Activated T-cell treated with anti-CD3 and anti-CD28 coated beads, Interleukin-2, amount 50 U/mL, for 4 hours (primary cell): ENCODE measurements at regions not wholly inside any gene's neighbourhood (a gene's known extent, or its start where the extent isn't known, plus 50 kb on each side); places are given as distances from the start of the nearest gene placed in this dataset.

Experiments used
- ATAC-seq, 2 donors: fragments of 200-7000 bp; cut with Tn5 transposase; one replicate each; pipeline ENCODE4 v1.10.0; 2021
- DNase-seq: peaks from one replicate; pipeline ENCODE4 v3.0.0-alpha.2; 2020
- H3K27me3 Mint-ChIP-seq: one replicate; pipeline ENCODE4 v1.8.0; 2021; ENCODE audit warnings: low read depth, mixed read lengths
- H3K36me3 Mint-ChIP-seq: one replicate; pipeline ENCODE4 v1.8.0; 2022; ENCODE audit warnings: mixed read lengths; ENCODE audit not compliant: insufficient read depth
- H3K4me1 Mint-ChIP-seq: one replicate; pipeline ENCODE4 v1.8.0; 2021; ENCODE audit warnings: low read depth, mixed read lengths
- H3K4me3 Mint-ChIP-seq: one replicate; pipeline ENCODE4 v1.8.0; 2021; ENCODE audit warnings: mild to moderate bottlenecking, moderate library complexity, mixed read lengths
- H3K9me3 Mint-ChIP-seq: one replicate; pipeline ENCODE4 v1.8.0; 2021; ENCODE audit warnings: mixed read lengths

DNA sequence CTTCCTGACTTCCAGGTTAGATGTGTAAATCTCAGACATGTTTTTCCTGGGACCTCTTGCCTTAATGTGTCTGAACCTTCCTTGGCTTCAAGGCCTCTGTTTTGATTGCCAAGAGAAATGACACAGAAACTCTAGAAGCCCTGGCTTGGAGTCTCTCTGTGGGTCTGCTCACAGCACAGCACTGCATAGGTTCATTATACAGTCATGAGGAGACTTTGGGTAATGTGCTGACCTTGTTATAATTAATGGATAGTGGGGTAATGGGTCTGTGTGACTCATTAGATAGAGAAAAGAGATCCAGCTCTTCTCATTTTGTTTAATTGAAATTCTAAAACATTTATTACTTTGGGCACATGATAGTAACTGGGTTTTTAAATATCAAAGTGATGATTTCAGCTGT lies 175.8 kb upstream of the GLRA1 start:
- Mint-ChIP-seq H3K9me3 (peaks cover 13% of the 10 kb centered on the region), H3K4me3 (no peak overlapping the region), H3K27me3 (no peaks in the 10 kb centered on the region), H3K4me1 (peaks cover 7% of the 10 kb centered on the region), H3K36me3 (no peaks in the 10 kb centered on the region)
- DNase-seq (no peak), ATAC-seq (no peak)

GRCh38 chr5:152097128-152097527 lies 172.5 kb upstream of the GLRA1 start:
- peaks cover 7% of the 10 kb centered on the region for H3K4me1 Mint-ChIP-seq
- H3K9me3 Mint-ChIP-seq = no peaks in the 10 kb centered on the region
- ATAC-seq = peak in 1 of 2 donors; percentile 46
- no peak for DNase-seq
- H3K27me3 Mint-ChIP-seq = no peaks in the 10 kb centered on the region
- H3K4me3 Mint-ChIP-seq = no peak overlapping the region
- H3K36me3 Mint-ChIP-seq = no peaks in the 10 kb centered on the region

DNA sequence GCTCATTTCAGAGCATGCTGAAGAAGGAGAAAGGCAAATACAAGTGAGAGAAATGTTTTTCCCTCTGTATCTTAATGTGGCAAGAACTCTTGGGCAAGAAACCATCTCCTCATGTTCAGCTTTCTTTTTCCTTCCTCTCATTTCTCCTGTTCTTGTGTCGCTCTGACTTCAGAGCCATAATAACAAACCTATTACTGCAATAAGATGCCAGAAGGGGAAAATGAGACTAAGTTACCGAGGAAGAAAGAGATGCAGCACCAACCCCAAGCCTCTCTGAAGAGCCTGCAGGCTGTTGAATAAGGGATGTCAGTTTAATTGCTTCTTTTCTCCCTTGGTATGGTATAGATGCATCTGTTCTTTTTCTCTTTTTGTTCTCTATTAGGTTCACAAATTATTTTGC lies 170.1 kb upstream of the GLRA1 start:
- Mint-ChIP-seq H3K4me3 (no peak overlapping the region), H3K36me3 (no peaks in the 10 kb centered on the region), H3K27me3 (no peaks in the 10 kb centered on the region), H3K4me1 (peaks cover 9% of the 10 kb centered on the region), H3K9me3 (no peaks in the 10 kb centered on the region)
- ATAC-seq = no peak
- no peak for DNase-seq

GRCh38 chr5:152094060-152094459 lies 169.4 kb upstream of the GLRA1 start:
- H3K36me3 Mint-ChIP-seq = no peaks in the 10 kb centered on the region
- H3K4me1 Mint-ChIP-seq = peaks cover 9% of the 10 kb centered on the region
- H3K27me3 Mint-ChIP-seq = no peaks in the 10 kb centered on the region
- no peak for DNase-seq
- H3K4me3 Mint-ChIP-seq = no peak overlapping the region
- H3K9me3 Mint-ChIP-seq = no peaks in the 10 kb centered on the region
- no peak for ATAC-seq

DNA sequence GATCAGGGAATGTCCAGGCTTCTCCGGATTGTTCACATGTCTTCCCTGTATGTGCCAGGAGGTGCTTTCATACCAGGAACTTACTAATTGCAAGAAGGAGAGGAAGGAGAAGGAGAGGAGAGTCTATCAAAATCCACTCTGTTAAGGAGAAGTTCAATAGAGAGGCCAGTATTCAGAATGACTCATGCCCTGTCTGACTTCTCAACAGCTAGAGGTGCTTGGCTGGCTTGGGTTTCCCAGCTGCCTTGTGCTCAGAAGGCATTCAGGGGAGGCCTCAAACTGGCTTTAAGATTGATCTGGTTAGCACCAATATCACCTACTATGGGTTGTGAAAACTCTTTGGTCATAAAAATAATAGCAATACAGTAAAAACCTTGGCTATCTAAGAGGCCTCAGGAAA lies 167.9 kb upstream of the GLRA1 start:
- no peak for DNase-seq
- Mint-ChIP-seq H3K27me3 (no peaks in the 10 kb centered on the region), H3K4me3 (no peak overlapping the region), H3K9me3 (no peaks in the 10 kb centered on the region), H3K4me1 (peaks cover 8% of the 10 kb centered on the region), H3K36me3 (no peaks in the 10 kb centered on the region)
- no peak for ATAC-seq

- no peak for DNase-seq
- Mint-ChIP-seq H3K4me3 (no peak overlapping the region), H3K36me3 (no peaks in the 10 kb centered on the region), H3K9me3 (no peaks in the 10 kb centered on the region), H3K4me1 (peaks cover 2% of the 10 kb centered on the region), H3K27me3 (no peaks in the 10 kb centered on the region)
- ATAC-seq = no peak
These were observed 165.0 kb upstream of the GLRA1 start for GRCh38 chr5:152089644-152090043.

- ATAC-seq (no peak), DNase-seq (no peak)
- Mint-ChIP-seq H3K4me1 (peaks cover 2% of the 10 kb centered on the region), H3K27me3 (no peaks in the 10 kb centered on the region), H3K9me3 (no peaks in the 10 kb centered on the region), H3K4me3 (no peak overlapping the region), H3K36me3 (no peaks in the 10 kb centered on the region)
These were observed 162.0 kb upstream of the GLRA1 start for GRCh38 chr5:152086668-152087067.

GRCh38 chr5:152084476-152084875 lies 159.8 kb upstream of the GLRA1 start:
- no peaks in the 10 kb centered on the region for H3K27me3 Mint-ChIP-seq
- no peak for ATAC-seq
- H3K36me3 Mint-ChIP-seq = no peaks in the 10 kb centered on the region

GRCh38 chr5:152083231-152083630 lies 158.6 kb upstream of the GLRA1 start:
- no peak for DNase-seq
- no peak overlapping the region for H3K4me3 Mint-ChIP-seq
- H3K36me3 Mint-ChIP-seq = no peaks in the 10 kb centered on the region
- H3K4me1 Mint-ChIP-seq = no peaks in the 10 kb centered on the region
- H3K27me3 Mint-ChIP-seq = no peaks in the 10 kb centered on the region
- no peaks in the 10 kb centered on the region for H3K9me3 Mint-ChIP-seq
- ATAC-seq = no peak

More at GRCh38 chr5:152084476-152084875, 159.8 kb upstream of the GLRA1 start:
- Mint-ChIP-seq H3K9me3 (no peaks in the 10 kb centered on the region), H3K4me3 (no peak overlapping the region), H3K4me1 (no peaks in the 10 kb centered on the region)
- no peak for DNase-seq

- Mint-ChIP-seq H3K27me3 (peaks cover 3% of the 10 kb centered on the region), H3K9me3 (no peaks in the 10 kb centered on the region), H3K4me1 (no peaks in the 10 kb centered on the region), H3K4me3 (no peak overlapping the region), H3K36me3 (no peaks in the 10 kb centered on the region)
- DNase-seq (no peak), ATAC-seq (no peak)
These were observed 147.4 kb upstream of the GLRA1 start for GRCh38 chr5:152072091-152072490.

- DNase-seq = no peak
- Mint-ChIP-seq H3K36me3 (no peaks in the 10 kb centered on the region), H3K9me3 (no peaks in the 10 kb centered on the region), H3K27me3 (no peaks in the 10 kb centered on the region), H3K4me3 (no peak overlapping the region), H3K4me1 (no peaks in the 10 kb centered on the region)
- no peak for ATAC-seq
These were observed 145.9 kb upstream of the GLRA1 start for GRCh38 chr5:152070591-152070990.

DNA sequence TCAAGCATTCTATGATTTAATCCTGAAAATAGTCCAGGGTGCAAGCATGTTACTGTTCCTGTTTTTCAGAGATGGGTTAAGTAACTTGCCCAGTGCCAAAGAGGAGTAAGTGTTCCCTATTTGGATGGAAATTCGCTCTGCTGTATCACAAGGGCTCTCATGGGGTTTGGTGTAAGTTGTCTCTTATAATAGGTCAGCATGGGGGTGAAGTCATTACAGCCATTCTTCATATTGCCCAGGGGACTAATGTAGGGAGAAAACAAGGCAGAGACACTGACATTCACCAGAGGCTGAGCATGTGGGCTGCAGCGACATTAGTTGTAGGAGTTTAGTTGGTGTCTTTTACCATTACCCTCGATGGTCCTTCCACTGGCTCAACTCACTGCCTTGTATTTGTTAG lies 142.1 kb upstream of the GLRA1 start:
- Mint-ChIP-seq H3K27me3 (no peaks in the 10 kb centered on the region), H3K36me3 (no peaks in the 10 kb centered on the region), H3K4me1 (no peaks in the 10 kb centered on the region), H3K9me3 (no peaks in the 10 kb centered on the region), H3K4me3 (no peak overlapping the region)
- DNase-seq (no peak), ATAC-seq (no peak)

- no peaks in the 10 kb centered on the region for H3K9me3 Mint-ChIP-seq
- ATAC-seq = no peak
- no peak for DNase-seq
- H3K4me3 Mint-ChIP-seq = no peak overlapping the region
- peaks cover 3% of the 10 kb centered on the region for H3K4me1 Mint-ChIP-seq
- H3K27me3 Mint-ChIP-seq = no peaks in the 10 kb centered on the region
- no peaks in the 10 kb centered on the region for H3K36me3 Mint-ChIP-seq
These were observed 138.4 kb upstream of the GLRA1 start for GRCh38 chr5:152063004-152063403.

GRCh38 chr5:152061095-152061494 lies 136.4 kb upstream of the GLRA1 start:
- Mint-ChIP-seq H3K4me3 (no peak overlapping the region), H3K36me3 (no peaks in the 10 kb centered on the region), H3K4me1 (peaks cover 3% of the 10 kb centered on the region), H3K27me3 (no peaks in the 10 kb centered on the region), H3K9me3 (no peaks in the 10 kb centered on the region)
- ATAC-seq (no peak), DNase-seq (no peak)

- H3K4me3 Mint-ChIP-seq = no peak overlapping the region
- DNase-seq (no peak), ATAC-seq (no peak)
- peaks cover 3% of the 10 kb centered on the region for H3K4me1 Mint-ChIP-seq
- no peaks in the 10 kb centered on the region for H3K9me3 Mint-ChIP-seq
- no peaks in the 10 kb centered on the region for H3K27me3 Mint-ChIP-seq
- no peaks in the 10 kb centered on the region for H3K36me3 Mint-ChIP-seq
These were observed 133.6 kb upstream of the GLRA1 start for GRCh38 chr5:152058267-152058666.

GRCh38 chr5:152056931-152057330 lies 132.3 kb upstream of the GLRA1 start:
- H3K4me1 Mint-ChIP-seq = peaks cover 3% of the 10 kb centered on the region
- no peak for ATAC-seq
- H3K4me3 Mint-ChIP-seq = no peak overlapping the region
- H3K27me3 Mint-ChIP-seq = no peaks in the 10 kb centered on the region
- no peak for DNase-seq
- peaks cover 4% of the 10 kb centered on the region for H3K9me3 Mint-ChIP-seq
- peaks cover 3% of the 10 kb centered on the region for H3K36me3 Mint-ChIP-seq
